ENCODE measurements at regions not wholly inside any gene's neighbourhood (a gene's known extent, or its start where the extent isn't known, plus 50 kb on each side); places are given as distances from the start of the nearest gene placed in this dataset.

DNA sequence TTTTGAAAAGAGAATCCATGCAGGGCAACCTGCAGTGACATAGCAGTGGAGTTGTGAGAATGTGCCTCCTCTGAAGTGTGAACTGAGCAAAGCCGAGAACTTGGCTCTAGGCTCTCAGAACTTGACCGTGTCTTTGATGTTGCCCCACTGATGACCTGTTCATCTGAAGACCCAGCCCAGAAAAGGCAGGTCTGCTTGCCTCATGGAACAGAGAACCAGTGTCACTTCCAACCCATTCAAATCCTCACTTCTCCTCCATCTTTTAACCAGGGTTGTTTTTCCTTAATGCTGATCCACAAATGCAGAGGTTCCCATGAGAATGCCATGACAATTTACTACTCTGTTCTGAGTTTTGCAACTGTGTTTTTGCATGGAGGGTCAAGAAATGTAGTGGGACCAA lies 155.4 kb downstream of the MED10 start:
- TF ChIP-seq, protein P1, sequence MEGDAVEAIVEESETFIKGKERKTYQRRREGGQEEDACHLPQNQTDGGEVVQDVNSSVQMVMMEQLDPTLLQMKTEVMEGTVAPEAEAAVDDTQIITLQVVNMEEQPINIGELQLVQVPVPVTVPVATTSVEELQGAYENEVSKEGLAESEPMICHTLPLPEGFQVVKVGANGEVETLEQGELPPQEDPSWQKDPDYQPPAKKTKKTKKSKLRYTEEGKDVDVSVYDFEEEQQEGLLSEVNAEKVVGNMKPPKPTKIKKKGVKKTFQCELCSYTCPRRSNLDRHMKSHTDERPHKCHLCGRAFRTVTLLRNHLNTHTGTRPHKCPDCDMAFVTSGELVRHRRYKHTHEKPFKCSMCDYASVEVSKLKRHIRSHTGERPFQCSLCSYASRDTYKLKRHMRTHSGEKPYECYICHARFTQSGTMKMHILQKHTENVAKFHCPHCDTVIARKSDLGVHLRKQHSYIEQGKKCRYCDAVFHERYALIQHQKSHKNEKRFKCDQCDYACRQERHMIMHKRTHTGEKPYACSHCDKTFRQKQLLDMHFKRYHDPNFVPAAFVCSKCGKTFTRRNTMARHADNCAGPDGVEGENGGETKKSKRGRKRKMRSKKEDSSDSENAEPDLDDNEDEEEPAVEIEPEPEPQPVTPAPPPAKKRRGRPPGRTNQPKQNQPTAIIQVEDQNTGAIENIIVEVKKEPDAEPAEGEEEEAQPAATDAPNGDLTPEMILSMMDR (conservative IDR thresholded peaks at IDR 0.05), result no peak
- no peaks in the 10 kb centered on the region for H3K9me3 Mint-ChIP-seq
- DNase-seq (ENCODE audit: extremely low spot score, unreplicated experiment), result no peak
- H3K27me3 Mint-ChIP-seq, result peaks cover 8% of the 10 kb centered on the region
- no peak overlapping the region for H3K4me3 Mint-ChIP-seq
- no peak overlapping the region for H3K27ac Mint-ChIP-seq
- no peaks in the 10 kb centered on the region for H3K36me3 Mint-ChIP-seq
- H3K4me1 Mint-ChIP-seq (ENCODE audit: unreplicated experiment), result no peaks in the 10 kb centered on the region

DNA sequence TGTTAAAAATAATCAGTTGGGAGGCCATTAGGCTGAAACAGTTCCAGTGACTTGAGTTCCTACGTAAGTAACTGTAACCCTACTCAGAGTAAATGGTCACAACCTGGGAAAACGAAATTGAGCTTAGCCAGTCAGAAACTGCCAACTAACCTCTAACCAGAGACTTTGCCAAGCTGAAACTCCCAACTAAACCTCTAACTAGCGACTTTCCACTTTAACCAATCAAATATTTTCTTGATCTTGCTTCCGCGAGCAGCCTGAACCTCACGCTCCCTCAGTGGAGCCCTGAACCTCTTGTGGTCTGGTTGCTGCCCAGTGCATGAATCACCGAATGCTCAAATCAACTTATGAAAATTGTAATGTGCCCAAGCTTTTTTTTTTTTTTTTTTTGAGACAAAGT lies 156.2 kb downstream of the MED10 start:
- Mint-ChIP-seq H3K36me3 (no peaks in the 10 kb centered on the region), H3K9me3 (no peaks in the 10 kb centered on the region), H3K27me3 (peaks cover 5% of the 10 kb centered on the region), H3K4me1 (ENCODE audit: unreplicated experiment) (no peaks in the 10 kb centered on the region), H3K27ac (no peak overlapping the region), H3K4me3 (no peak overlapping the region)
- TF ChIP-seq, protein P1 (conservative IDR thresholded peaks at IDR 0.05), result no peak
- no peak for DNase-seq (ENCODE audit: extremely low spot score, unreplicated experiment)

DNA sequence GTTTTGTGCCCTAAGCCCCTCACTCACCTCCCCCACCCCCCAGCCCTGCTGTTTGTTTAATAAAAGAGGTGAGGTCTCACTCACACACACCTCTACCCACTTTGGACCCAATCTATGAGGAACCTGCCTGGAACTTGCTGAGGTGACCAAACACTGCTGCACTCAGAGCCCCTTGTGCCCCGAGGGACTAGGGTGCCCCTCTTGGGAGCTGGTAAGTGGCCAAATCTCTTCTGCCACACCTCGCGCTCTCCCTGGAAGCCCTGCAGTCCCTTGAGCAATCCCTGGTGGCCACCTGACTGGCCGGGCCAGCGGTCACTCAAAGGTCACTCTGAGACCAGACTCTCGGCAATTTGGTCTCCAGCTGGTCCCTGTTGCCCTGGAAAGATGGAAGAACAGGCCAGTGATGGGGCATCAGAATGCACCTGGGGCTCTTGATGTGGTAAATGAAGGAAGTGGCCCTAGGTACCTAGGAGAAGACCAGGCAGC lies 157.2 kb downstream of the MED10 start:
- no peaks in the 10 kb centered on the region for H3K9me3 Mint-ChIP-seq
- no peak overlapping the region for H3K27ac Mint-ChIP-seq
- DNase-seq (ENCODE audit: extremely low spot score, unreplicated experiment), result no peak
- no peak overlapping the region for H3K4me3 Mint-ChIP-seq
- no peaks in the 10 kb centered on the region for H3K36me3 Mint-ChIP-seq
- peaks cover 4% of the 10 kb centered on the region for H3K27me3 Mint-ChIP-seq
- TF ChIP-seq, protein P1 (conservative IDR thresholded peaks at IDR 0.05), result no peak
- H3K4me1 Mint-ChIP-seq (ENCODE audit: unreplicated experiment), result no peaks in the 10 kb centered on the region

DNA sequence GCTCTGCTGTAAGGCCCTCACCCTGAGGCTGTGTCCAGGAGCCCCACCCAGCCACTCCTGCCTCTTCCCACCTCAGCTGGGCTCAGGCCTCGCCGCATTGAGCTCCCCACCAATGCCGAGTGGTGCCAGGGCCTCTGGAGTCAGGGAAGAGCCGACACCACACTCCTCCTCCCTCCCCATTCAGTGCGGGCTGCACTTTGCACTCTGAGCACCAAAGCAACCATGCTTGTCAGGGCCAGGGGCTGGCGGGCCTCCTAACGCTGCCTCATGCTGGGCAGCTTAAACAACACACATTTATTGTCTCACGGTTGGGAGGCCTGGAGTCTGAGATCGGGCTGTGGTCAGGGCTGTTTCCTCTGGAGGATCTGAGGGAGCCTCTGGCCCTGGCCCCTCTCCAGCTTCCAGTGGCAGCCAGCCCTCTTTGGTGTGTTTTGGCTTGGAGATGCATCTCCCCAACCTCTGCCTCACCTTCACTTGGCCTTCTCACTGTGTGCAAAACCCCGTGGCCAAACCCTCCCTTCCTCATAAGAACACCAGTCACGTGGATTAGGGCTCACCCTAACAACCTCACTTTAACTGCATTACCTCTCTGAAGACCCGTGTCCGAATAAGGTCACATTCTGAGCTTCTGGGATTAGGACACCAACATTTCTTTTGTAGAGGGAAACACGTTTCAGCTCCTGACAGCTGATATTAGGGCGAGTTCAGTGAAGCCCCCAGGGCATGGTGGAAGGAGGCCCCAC lies 157.8 kb downstream of the MED10 start:
- no peak overlapping the region for H3K4me3 Mint-ChIP-seq
- H3K27ac Mint-ChIP-seq, result no peak overlapping the region
- peaks cover 6% of the 10 kb centered on the region for H3K27me3 Mint-ChIP-seq

DNA sequence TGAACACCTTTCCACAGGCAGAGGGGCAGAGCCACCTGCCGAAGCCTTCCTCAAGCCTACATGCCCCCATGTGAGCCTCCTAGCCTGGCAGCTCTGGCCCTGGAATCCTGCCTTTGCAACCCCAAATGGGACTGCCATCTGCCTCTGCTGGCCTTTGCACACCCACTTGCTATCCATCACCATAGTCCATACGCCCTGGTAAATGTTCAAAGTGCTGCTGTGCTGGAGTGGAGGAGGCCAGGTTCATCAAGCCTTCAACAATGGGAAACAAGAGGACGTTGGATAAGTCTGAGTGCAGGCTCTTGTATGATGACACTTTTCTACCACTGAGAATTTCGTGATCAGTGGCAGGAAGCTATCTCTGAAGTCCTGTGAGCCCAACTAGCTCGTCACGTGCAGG lies 159.8 kb downstream of the MED10 start:
- TF ChIP-seq, protein P1 (conservative IDR thresholded peaks at IDR 0.05), result no peak
- Mint-ChIP-seq H3K4me3 (no peak overlapping the region), H3K27me3 (peaks cover 6% of the 10 kb centered on the region), H3K36me3 (no peaks in the 10 kb centered on the region), H3K9me3 (no peaks in the 10 kb centered on the region), H3K27ac (no peak overlapping the region), H3K4me1 (ENCODE audit: unreplicated experiment) (no peaks in the 10 kb centered on the region)
- no peak for DNase-seq (ENCODE audit: extremely low spot score, unreplicated experiment)

More for the DNA sequence above, 157.8 kb downstream of the MED10 start:
- H3K9me3 Mint-ChIP-seq, result no peaks in the 10 kb centered on the region
- TF ChIP-seq, protein P1 (conservative IDR thresholded peaks at IDR 0.05), result no peak
- H3K4me1 Mint-ChIP-seq (ENCODE audit: unreplicated experiment), result no peaks in the 10 kb centered on the region
- no peaks in the 10 kb centered on the region for H3K36me3 Mint-ChIP-seq
- no peak for DNase-seq (ENCODE audit: extremely low spot score, unreplicated experiment)
